Neural crest cell (in vitro differentiated cells): ENCODE measurements at regions not wholly inside any gene's neighbourhood (a gene's known extent, or its start where the extent isn't known, plus 50 kb on each side); places are given as distances from the start of the nearest gene placed in this dataset.
"Not testable (repeated sequence)": the region's sequence is repeated elsewhere in the genome, so short reads cannot be mapped to it uniquely, and the experiment has no call there.

Experiments used
- DNase-seq: peaks from one replicate; pipeline ENCODE4 v3.0.0; 2021; ENCODE audit warnings: low read depth, mixed read lengths, low spot score
- H3K27ac Mint-ChIP-seq: one replicate; pipeline ENCODE4 v1.8.0; 2021; ENCODE audit warnings: mild to moderate bottlenecking, mixed read lengths; ENCODE audit not compliant: unreplicated experiment
- H3K27me3 Mint-ChIP-seq: 2 replicates; pipeline ENCODE4 v1.8.0; 2021; ENCODE audit warnings: low read depth, mild to moderate bottlenecking, mixed read lengths
- H3K36me3 Mint-ChIP-seq: 2 replicates; pipeline ENCODE4 v1.8.0; 2021; ENCODE audit warnings: low read depth, mild to moderate bottlenecking, mixed read lengths
- H3K4me1 Mint-ChIP-seq: 2 replicates; pipeline ENCODE4 v1.8.0; 2021; ENCODE audit warnings: mixed read lengths
- H3K4me3 Mint-ChIP-seq: one replicate; pipeline ENCODE4 v1.8.0; 2021; ENCODE audit warnings: mild to moderate bottlenecking, mixed read lengths
- H3K9me3 Mint-ChIP-seq: 2 replicates; pipeline ENCODE4 v1.8.0; 2021; ENCODE audit warnings: mixed read lengths
- CTCF ChIP-seq: fragments of 200-600 bp; sonication (generic); conservative IDR thresholded peaks from 2 replicates; pipeline ENCODE4 v1.5.0; 2021; ENCODE audit warnings: antibody characterized with exemption, mild to moderate bottlenecking

- no peaks in the 10 kb centered on the region for H3K27me3 Mint-ChIP-seq
- H3K36me3 Mint-ChIP-seq: no peaks in the 10 kb centered on the region
- H3K4me1 Mint-ChIP-seq: no peaks in the 10 kb centered on the region
- no peak for TF ChIP-seq CTCF
- H3K4me3 Mint-ChIP-seq: no peak overlapping the region
- H3K27ac Mint-ChIP-seq: no peak overlapping the region
- no peaks in the 10 kb centered on the region for H3K9me3 Mint-ChIP-seq
- no peak for DNase-seq
These were observed 162.3 kb upstream of the POGK start for GRCh38 chr1:166676981-166677380.

GRCh38 chr1:166679369-166679768 lies 159.9 kb upstream of the POGK start:
- Mint-ChIP-seq H3K4me1 (no peaks in the 10 kb centered on the region), H3K36me3 (no peaks in the 10 kb centered on the region), H3K4me3 (no peak overlapping the region), H3K27ac (no peak overlapping the region), H3K27me3 (no peaks in the 10 kb centered on the region), H3K9me3 (no peaks in the 10 kb centered on the region)
- DNase-seq: no peak
- TF ChIP-seq CTCF: no peak

GRCh38 chr1:166682588-166682987 lies 156.7 kb upstream of the POGK start:
- Mint-ChIP-seq H3K4me1 (no peaks in the 10 kb centered on the region), H3K27me3 (no peaks in the 10 kb centered on the region), H3K36me3 (no peaks in the 10 kb centered on the region), H3K9me3 (peaks cover 7% of the 10 kb centered on the region), H3K4me3 (no peak overlapping the region), H3K27ac (no peak overlapping the region)
- TF ChIP-seq CTCF: no peak
- no peak for DNase-seq

- not testable (repeated sequence) for DNase-seq, H3K9me3 Mint-ChIP-seq, H3K4me3 Mint-ChIP-seq, H3K4me1 Mint-ChIP-seq, H3K27ac Mint-ChIP-seq, H3K36me3 Mint-ChIP-seq, H3K27me3 Mint-ChIP-seq
These were observed 154.6 kb upstream of the POGK start for GRCh38 chr1:166684669-166685068.

- no peak overlapping the region for H3K4me3 Mint-ChIP-seq
- no peak for TF ChIP-seq CTCF
- no peaks in the 10 kb centered on the region for H3K4me1 Mint-ChIP-seq
- H3K36me3 Mint-ChIP-seq: no peaks in the 10 kb centered on the region
- H3K27me3 Mint-ChIP-seq: peaks cover 2% of the 10 kb centered on the region
- H3K9me3 Mint-ChIP-seq: peaks cover 7% of the 10 kb centered on the region
- no peak overlapping the region for H3K27ac Mint-ChIP-seq
- no peak for DNase-seq
These were observed 154.1 kb upstream of the POGK start for GRCh38 chr1:166685200-166685599.

- not testable (repeated sequence) for DNase-seq, H3K36me3 Mint-ChIP-seq, H3K27ac Mint-ChIP-seq, H3K27me3 Mint-ChIP-seq, H3K4me1 Mint-ChIP-seq, H3K4me3 Mint-ChIP-seq, H3K9me3 Mint-ChIP-seq
These were observed 153.4 kb upstream of the POGK start for GRCh38 chr1:166685891-166686290.

- H3K27me3 Mint-ChIP-seq, H3K4me1 Mint-ChIP-seq, H3K27ac Mint-ChIP-seq, DNase-seq, H3K36me3 Mint-ChIP-seq, H3K9me3 Mint-ChIP-seq, H3K4me3 Mint-ChIP-seq: not testable (repeated sequence)
These were observed 148.7 kb upstream of the POGK start for GRCh38 chr1:166690596-166690995.
